Upper lobe of left lung (tissue), 6 donors: ENCODE measurements at regions not wholly inside any gene's neighbourhood (a gene's known extent, or its start where the extent isn't known, plus 50 kb on each side); places are given as distances from the start of the nearest gene placed in this dataset.

Experiments used
- ATAC-seq, 2 donors: fragments of 200-7000 bp; cut with Tn5 transposase; one replicate each; pipeline ENCODE4 v1.9.1; 2022; ENCODE audit warnings: mild to moderate bottlenecking in 2 of 2, moderate library complexity in 2 of 2; ENCODE audit not compliant: low FRiP score in 2 of 2
- DNase-seq, 2 donors: peaks; one replicate each; pipeline ENCODE4 v3.0.0-alpha.2; 2019 to 2020
- H3K27ac ChIP-seq, 4 donors: fragments of 200-600 bp; sonication (generic); one replicate each; pipeline ENCODE4 v1.5.1; 2016 to 2019
- H3K27me3 ChIP-seq, 4 donors: fragments of 200-600 bp; sonication (generic); one replicate each; pipeline ENCODE4 v1.5.1; 2017 to 2019
- H3K36me3 ChIP-seq, 4 donors: fragments of 200-600 bp; sonication (generic); one replicate each; pipeline ENCODE4 v1.5.1; 2016 to 2019
- H3K4me1 ChIP-seq, 4 donors: fragments of 200-600 bp; sonication (generic); one replicate each; pipeline ENCODE4 v1.5.1; 2018 to 2019
- H3K4me3 ChIP-seq, 4 donors: fragments of 200-600 bp; sonication (generic); one replicate each; pipeline ENCODE4 v1.5.1; 2017 to 2019; ENCODE audit warnings: mild to moderate bottlenecking in 2 of 4, moderate library complexity in 1 of 4
- H3K9me3 ChIP-seq, 4 donors: fragments of 200-600 bp; sonication (generic); one replicate each; pipeline ENCODE4 v1.5.1; 2018 to 2019
- CTCF ChIP-seq, 6 experiments: fragments of 450-650 bp in 4 of 6; fragments of 200-600 bp in 2 of 6; sonication (generic) in 2 of 6; IDR thresholded peaks; one replicate each; pipeline ENCODE4 v1.5.1; 2016 to 2019; ENCODE audit warnings: antibody characterized with exemption in 6 of 6
- EP300 ChIP-seq, 4 donors: sonication (generic); formaldehyde crosslinking; IDR thresholded peaks; one replicate each; pipeline ENCODE4 v1.5.1; 2017; ENCODE audit warnings: antibody characterized with exemption in 4 of 4, control low read depth in 2 of 4
- POLR2A ChIP-seq, 4 donors: fragments of 450-650 bp; IDR thresholded peaks; one replicate each; pipeline ENCODE4 v1.5.1; 2016 to 2017; ENCODE audit warnings: antibody characterized with exemption in 4 of 4, mild to moderate bottlenecking in 2 of 4
- POLR2AphosphoS5 ChIP-seq, 2 donors: sonication (generic); formaldehyde crosslinking; IDR thresholded peaks; one replicate each; pipeline ENCODE4 v1.5.1; 2017; ENCODE audit warnings: antibody characterized with exemption in 2 of 2
- WGBS, 2 donors: methylation state at CpG; one replicate each; pipeline ENCODE4 v1.1.5; 2017 to 2018; 5-methylcytosine and 5-hydroxymethylcytosine counted together
- donor health status: DM: no; HTN: no; CAD: no; lungs with moderate emphysema.
- donor health status: DM: no; HTN: yes; CAD: no; lungs with severe emphysema.

- no peak for ATAC-seq
- Histone ChIP-seq H3K27ac (no peak overlapping the region), H3K4me1 (no peaks in the 10 kb centered on the region), H3K27me3 (no peaks in the 10 kb centered on the region), H3K36me3 (no peaks in the 10 kb centered on the region), H3K9me3 (no peaks in the 10 kb centered on the region), H3K4me3 (no peak overlapping the region)
- no peak for DNase-seq
- TF ChIP-seq POLR2A (IDR thresholded peaks at IDR 0.05), result no peak
- 90 to 92% methylated on average over 3 of the region's 3 CpGs for WGBS, 2 donors
These were observed 487.4 kb downstream of the CETN3 start for GRCh38 chr5:89922161-89922560.

- ATAC-seq (no peak), DNase-seq (no peak)
- no peaks in the 10 kb centered on the region for H3K4me1 ChIP-seq
- H3K36me3 ChIP-seq, result no peaks in the 10 kb centered on the region
- no peaks in the 10 kb centered on the region for H3K27me3 ChIP-seq
- H3K9me3 ChIP-seq, result no peaks in the 10 kb centered on the region
- no peak overlapping the region for H3K27ac ChIP-seq
- TF ChIP-seq CTCF (IDR thresholded peaks at IDR 0.05) (no peak), EP300 (IDR thresholded peaks at IDR 0.05) (no peak), POLR2A (IDR thresholded peaks at IDR 0.05) (no peak), POLR2AphosphoS5 (IDR thresholded peaks at IDR 0.05) (no peak)
- 94 to 97% methylated on average over 1 of the region's 1 CpG for WGBS, 2 donors
- H3K4me3 ChIP-seq, result no peak overlapping the region
These were observed 492.4 kb downstream of the CETN3 start for GRCh38 chr5:89917112-89917511.

GRCh38 chr5:89916131-89916530 is 493.4 kb downstream of the CETN3 start:
- ATAC-seq, result no peak
- WGBS, 2 donors, result 89 to 91% methylated on average over 1 of the region's 1 CpG
- Histone ChIP-seq H3K9me3 (no peaks in the 10 kb centered on the region), H3K36me3 (no peaks in the 10 kb centered on the region), H3K27me3 (no peaks in the 10 kb centered on the region), H3K4me3 (no peak overlapping the region), H3K27ac (no peak overlapping the region), H3K4me1 (no peaks in the 10 kb centered on the region)
- no peak for DNase-seq
- no peak for TF ChIP-seq CTCF (IDR thresholded peaks at IDR 0.05)
- no peak for TF ChIP-seq POLR2AphosphoS5 (IDR thresholded peaks at IDR 0.05)
- TF ChIP-seq POLR2A (IDR thresholded peaks at IDR 0.05), result no peak
- no peak for TF ChIP-seq EP300 (IDR thresholded peaks at IDR 0.05)

DNA sequence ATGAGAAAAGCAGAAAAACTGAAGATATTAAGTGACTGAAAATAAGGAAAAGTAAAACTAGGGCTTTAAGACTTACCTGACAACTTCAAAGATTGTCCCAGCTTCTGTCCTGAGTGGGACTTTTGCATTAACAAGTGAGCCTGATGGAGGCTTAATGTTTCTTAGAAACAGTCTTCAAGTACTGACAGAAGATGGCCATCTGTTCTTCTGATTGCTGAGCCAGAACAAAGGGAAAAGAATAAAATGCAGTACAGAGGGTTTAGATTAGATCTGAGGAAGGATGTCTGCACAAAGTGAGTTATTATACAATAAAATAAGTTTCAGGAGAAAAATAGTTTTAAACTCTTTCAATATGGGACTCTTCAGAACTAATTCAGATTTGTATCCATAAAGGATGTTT is 500.7 kb downstream of the CETN3 start:
- H3K4me3 ChIP-seq, result no peak overlapping the region
- ATAC-seq (no peak), DNase-seq (no peak)
- H3K27me3 ChIP-seq, result no peaks in the 10 kb centered on the region
- no peak for TF ChIP-seq POLR2A (IDR thresholded peaks at IDR 0.05)
- TF ChIP-seq EP300 (IDR thresholded peaks at IDR 0.05), result no peak
- no peak for TF ChIP-seq POLR2AphosphoS5 (IDR thresholded peaks at IDR 0.05)
- TF ChIP-seq CTCF (IDR thresholded peaks at IDR 0.05), result no peak
- no peaks in the 10 kb centered on the region for H3K36me3 ChIP-seq
- no peak overlapping the region for H3K27ac ChIP-seq
- H3K9me3 ChIP-seq, result no peaks in the 10 kb centered on the region
- no peaks in the 10 kb centered on the region for H3K4me1 ChIP-seq

DNA sequence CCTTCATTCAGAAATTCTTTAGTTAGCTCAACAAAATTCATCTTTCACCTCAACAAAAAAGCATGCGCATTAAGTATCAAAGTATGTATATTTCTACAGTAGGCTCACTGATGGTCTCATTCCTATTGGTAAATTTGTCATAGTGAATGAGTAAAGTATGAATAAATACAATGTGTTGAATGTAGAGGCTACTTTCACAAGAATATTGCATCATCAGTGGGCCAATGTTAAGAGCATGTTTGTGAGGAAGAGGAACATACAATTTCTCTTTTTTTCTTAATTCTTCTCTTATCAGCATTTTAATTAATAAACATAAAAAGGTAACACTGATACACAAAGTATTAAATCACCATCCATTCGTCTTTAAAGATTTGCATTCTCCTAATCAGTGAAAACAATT is 505.1 kb downstream of the CETN3 start:
- DNase-seq (no peak), ATAC-seq (no peak)
- Histone ChIP-seq H3K4me1 (no peaks in the 10 kb centered on the region), H3K27me3 (no peaks in the 10 kb centered on the region), H3K4me3 (no peak overlapping the region), H3K36me3 (no peaks in the 10 kb centered on the region), H3K9me3 (no peaks in the 10 kb centered on the region), H3K27ac (no peak overlapping the region)
- no peak for TF ChIP-seq CTCF (IDR thresholded peaks at IDR 0.05)
- no peak for TF ChIP-seq EP300 (IDR thresholded peaks at IDR 0.05)
- TF ChIP-seq POLR2AphosphoS5 (IDR thresholded peaks at IDR 0.05), result no peak
- TF ChIP-seq POLR2A (IDR thresholded peaks at IDR 0.05), result no peak
- WGBS, 2 donors, result 85 to 90% methylated on average over 2 of the region's 2 CpGs
